Activated T-helper 9 cell treated with anti-CD3 and anti-CD28 coated beads, Interleukin-2, amount 50 U/mL, for 16 hours (primary cell): ENCODE measurements at regions not wholly inside any gene's neighbourhood (a gene's known extent, or its start where the extent isn't known, plus 50 kb on each side); places are given as distances from the start of the nearest gene placed in this dataset.
A peak's percentile ranks its signal among the peaks of the same experiment; 100 is the strongest.
"Not testable (repeated sequence)": the region's sequence is repeated elsewhere in the genome, so short reads cannot be mapped to it uniquely, and the experiment has no call there.

ENCODE experiments used
- DNase-seq: peaks from one replicate; pipeline ENCODE4 v3.0.0-alpha.2; 2020; ENCODE audit warnings: low read depth

- no peak for DNase-seq
Measured at GRCh38 chr9:110025551-110026170, 182.3 kb downstream of the C9orf152 start.

GRCh38 chr9:110027671-110028081 lies 180.3 kb downstream of the C9orf152 start:
- DNase-seq = no peak

GRCh38 chr9:110028271-110028670 lies 179.7 kb downstream of the C9orf152 start:
- DNase-seq = no peak

- DNase-seq = no peak
Measured at GRCh38 chr9:110028676-110029075, 179.3 kb downstream of the C9orf152 start.

GRCh38 chr9:110029429-110029955 lies 178.5 kb downstream of the C9orf152 start:
- no peak for DNase-seq

- DNase-seq = no peak
Measured at GRCh38 chr9:110029956-110030480, 177.9 kb downstream of the C9orf152 start.

GRCh38 chr9:110030632-110031031 lies 177.3 kb downstream of the C9orf152 start:
- no peak for DNase-seq

- DNase-seq = no peak
Measured at GRCh38 chr9:110031511-110032173, 176.3 kb downstream of the C9orf152 start.

GRCh38 chr9:110032532-110032931 lies 175.4 kb downstream of the C9orf152 start:
- DNase-seq = not testable (repeated sequence)

- no peak for DNase-seq
Measured at GRCh38 chr9:110033869-110034268, 174.1 kb downstream of the C9orf152 start.

- DNase-seq = no peak
Measured at GRCh38 chr9:110036286-110036685, 171.7 kb downstream of the C9orf152 start.

GRCh38 chr9:110040788-110041187 lies 167.2 kb downstream of the C9orf152 start:
- DNase-seq = no peak

- no peak for DNase-seq
Measured at GRCh38 chr9:110041452-110041851, 166.5 kb downstream of the C9orf152 start.

GRCh38 chr9:110047232-110047954 lies 160.6 kb downstream of the C9orf152 start:
- DNase-seq = no peak

- peak; percentile 3 for DNase-seq
Measured at GRCh38 chr9:110047955-110048402, 160.0 kb downstream of the C9orf152 start.

- peak; percentile 72 for DNase-seq
Measured at GRCh38 chr9:110048403-110048975, 159.5 kb downstream of the C9orf152 start.

- DNase-seq = no peak
Measured at GRCh38 chr9:110048976-110049698, 158.8 kb downstream of the C9orf152 start.

- DNase-seq = peak; percentile 3
Measured at GRCh38 chr9:110049699-110050450, 158.1 kb downstream of the C9orf152 start.

- no peak for DNase-seq
Measured at GRCh38 chr9:110050925-110051355, 157.0 kb downstream of the C9orf152 start.

- DNase-seq = no peak
Measured at GRCh38 chr9:110056062-110056461, 151.9 kb downstream of the C9orf152 start.
